GM23338 (cell line): ENCODE measurements at regions not wholly inside any gene's neighbourhood (a gene's known extent, or its start where the extent isn't known, plus 50 kb on each side); places are given as distances from the start of the nearest gene placed in this dataset.

Source experiments
- ATAC-seq: fragments of 200-7000 bp; cut with Tn5 transposase; 3 replicates; pipeline ENCODE4 v1.9.1; 2020
- DNase-seq: peaks from one replicate; pipeline ENCODE4 v3.0.0-alpha.2; 2015; ENCODE audit warnings: low spot score
- H2AFZ ChIP-seq: fragments of 200-600 bp; sonication (generic); 2 replicates; pipeline ENCODE4 v1.8.0; 2016; ENCODE audit warnings: antibody characterized with exemption, mild to moderate bottlenecking, moderate library complexity
- H3F3A ChIP-seq: fragments of 200-600 bp; sonication (generic); replicated peaks from 2 replicates; pipeline ENCODE4 v1.8.0; 2017; ENCODE audit warnings: antibody characterized with exemption, mixed run types, low read depth
- H3K27ac ChIP-seq: fragments of 200-600 bp; sonication (generic); 2 replicates; pipeline ENCODE4 v1.6.1; 2016; ENCODE audit warnings: low read depth
- H3K27me3 ChIP-seq: fragments of 200-600 bp; sonication (generic); 2 replicates; pipeline ENCODE4 v1.8.0; 2016; ENCODE audit warnings: mild to moderate bottlenecking, mixed run types, moderate library complexity; ENCODE audit not compliant: insufficient read depth
- H3K36me3 ChIP-seq: fragments of 200-600 bp; sonication (generic); 2 replicates; pipeline ENCODE4 v1.8.0; 2016; ENCODE audit warnings: mild to moderate bottlenecking; ENCODE audit not compliant: insufficient read depth
- H3K4me1 ChIP-seq: fragments of 200-600 bp; sonication (generic); 2 replicates; pipeline ENCODE4 v1.8.0; 2016; ENCODE audit warnings: mild to moderate bottlenecking, moderate library complexity; ENCODE audit not compliant: insufficient read depth
- H3K4me2 ChIP-seq: fragments of 200-600 bp; sonication (generic); 2 replicates; pipeline ENCODE4 v1.7.1; 2017; ENCODE audit warnings: mixed run types
- H3K4me3 ChIP-seq: fragments of 200-600 bp; sonication (generic); 2 replicates; pipeline ENCODE4 v1.6.1; 2016; ENCODE audit warnings: mixed run types
- H3K79me2 ChIP-seq: fragments of 200-600 bp; sonication (generic); replicated peaks from 2 replicates; pipeline ENCODE4 v1.8.0; 2017; ENCODE audit warnings: mild to moderate bottlenecking; ENCODE audit not compliant: insufficient read depth
- H3K9me2 ChIP-seq: fragments of 200-600 bp; sonication (generic); 2 replicates; pipeline ENCODE4 v1.8.0; 2017; ENCODE audit not compliant: insufficient read depth
- H4K20me1 ChIP-seq: fragments of 200-600 bp; sonication (generic); replicated peaks from 2 replicates; pipeline ENCODE4 v1.8.0; 2017; ENCODE audit warnings: mild to moderate bottlenecking; ENCODE audit not compliant: insufficient read depth
- H3K27ac Mint-ChIP-seq: 2 replicates; pipeline ENCODE4 v1.8.0; 2020; ENCODE audit warnings: inconsistent platforms, mild to moderate bottlenecking, moderate library complexity, mixed read lengths
- H3K27me3 Mint-ChIP-seq: 3 replicates; pipeline ENCODE4 v1.8.0; 2022; ENCODE audit warnings: low read depth, mild to moderate bottlenecking, moderate library complexity, mixed read lengths, inconsistent platforms; ENCODE audit not compliant: insufficient read depth, poor library complexity
- H3K36me3 Mint-ChIP-seq: 3 replicates; pipeline ENCODE4 v1.8.0; 2021; ENCODE audit warnings: low read depth, mild to moderate bottlenecking, inconsistent platforms, moderate library complexity, mixed read lengths
- H3K4me1 Mint-ChIP-seq: 3 replicates; pipeline ENCODE4 v1.8.0; 2020; ENCODE audit warnings: mild to moderate bottlenecking, inconsistent platforms, mixed read lengths
- H3K4me3 Mint-ChIP-seq: 3 replicates; pipeline ENCODE4 v1.8.0; 2021; ENCODE audit warnings: moderate library complexity, mild to moderate bottlenecking, inconsistent platforms, mixed read lengths
- H3K9me3 Mint-ChIP-seq: 3 replicates; pipeline ENCODE4 v1.8.0; 2020; ENCODE audit warnings: moderate library complexity, mild to moderate bottlenecking, inconsistent platforms, mixed read lengths
- CREB1 ChIP-seq: fragments of 250-450 bp; sonication (Bioruptor Pico); IDR thresholded peaks from 2 replicates; pipeline ENCODE4 v1.5.0; 2020; ENCODE audit warnings: low read depth, mild to moderate bottlenecking, moderate library complexity
- EZH2 ChIP-seq: fragments of 200-600 bp; sonication (generic); IDR thresholded peaks from one replicate; pipeline ENCODE4 v1.8.0; 2017; ENCODE audit warnings: antibody characterized with exemption, mild to moderate bottlenecking, low read depth; ENCODE audit not compliant: unreplicated experiment
- EZH2phosphoT487 ChIP-seq: fragments of 200-600 bp; sonication (generic); IDR thresholded peaks from one replicate; pipeline ENCODE4 v1.8.1; 2018; ENCODE audit warnings: antibody characterized with exemption; ENCODE audit not compliant: unreplicated experiment
- JUNB ChIP-seq: IDR thresholded peaks from one replicate; pipeline ENCODE4 v1.6.1; 2016; ENCODE audit warnings: antibody characterized with exemption; ENCODE audit not compliant: unreplicated experiment
- NANOG ChIP-seq: IDR thresholded peaks from 2 replicates; pipeline ENCODE4 v1.6.1; 2016; ENCODE audit warnings: antibody characterized with exemption, borderline replicate concordance
- POLR2AphosphoS5 ChIP-seq: IDR thresholded peaks from 2 replicates; pipeline ENCODE4 v1.6.1; 2016; ENCODE audit warnings: antibody characterized with exemption, low read depth
- STAT1 ChIP-seq: IDR thresholded peaks from one replicate; pipeline ENCODE4 v1.6.1; 2016; ENCODE audit warnings: antibody characterized with exemption; ENCODE audit not compliant: unreplicated experiment
- ZNF114 ChIP-seq: fragments of 250-450 bp; sonication (Bioruptor Pico); IDR thresholded peaks from 2 replicates; pipeline ENCODE4 v1.5.0; 2020; ENCODE audit warnings: mild to moderate bottlenecking, moderate library complexity
- ZNF331 ChIP-seq: fragments of 250-450 bp; sonication (Bioruptor Pico); IDR thresholded peaks from 2 replicates; pipeline ENCODE4 v1.5.0; 2020; ENCODE audit warnings: low read depth, mild to moderate bottlenecking, moderate library complexity
- TF ChIP-seq, protein P1 (sequence below): fragments of 250-450 bp; sonication (Bioruptor Pico); IDR thresholded peaks from 2 replicates; pipeline ENCODE4 v1.5.0; 2020; ENCODE audit warnings: mild to moderate bottlenecking, moderate library complexity
- TF ChIP-seq, protein P2 (sequence below), 2 experiments: fragments of 200-600 bp in 1 of 2; sonication (generic) in 1 of 2; conservative IDR thresholded peaks; 2 replicates each; pipeline versions ENCODE4 v1.5.1 to v1.6.1; 2016 to 2017; ENCODE audit warnings: antibody characterized with exemption in 2 of 2, low read depth in 2 of 2, mild to moderate bottlenecking in 2 of 2, moderate library complexity in 1 of 2
- TF ChIP-seq, protein P3 (sequence below): IDR thresholded peaks from one replicate; pipeline ENCODE4 v1.6.1; 2018; ENCODE audit warnings: antibody characterized with exemption; ENCODE audit not compliant: unreplicated experiment
- TF ChIP-seq, protein P4 (sequence below): IDR thresholded peaks from 2 replicates; pipeline ENCODE4 v1.6.1; 2016; ENCODE audit warnings: antibody characterized with exemption

DNA sequence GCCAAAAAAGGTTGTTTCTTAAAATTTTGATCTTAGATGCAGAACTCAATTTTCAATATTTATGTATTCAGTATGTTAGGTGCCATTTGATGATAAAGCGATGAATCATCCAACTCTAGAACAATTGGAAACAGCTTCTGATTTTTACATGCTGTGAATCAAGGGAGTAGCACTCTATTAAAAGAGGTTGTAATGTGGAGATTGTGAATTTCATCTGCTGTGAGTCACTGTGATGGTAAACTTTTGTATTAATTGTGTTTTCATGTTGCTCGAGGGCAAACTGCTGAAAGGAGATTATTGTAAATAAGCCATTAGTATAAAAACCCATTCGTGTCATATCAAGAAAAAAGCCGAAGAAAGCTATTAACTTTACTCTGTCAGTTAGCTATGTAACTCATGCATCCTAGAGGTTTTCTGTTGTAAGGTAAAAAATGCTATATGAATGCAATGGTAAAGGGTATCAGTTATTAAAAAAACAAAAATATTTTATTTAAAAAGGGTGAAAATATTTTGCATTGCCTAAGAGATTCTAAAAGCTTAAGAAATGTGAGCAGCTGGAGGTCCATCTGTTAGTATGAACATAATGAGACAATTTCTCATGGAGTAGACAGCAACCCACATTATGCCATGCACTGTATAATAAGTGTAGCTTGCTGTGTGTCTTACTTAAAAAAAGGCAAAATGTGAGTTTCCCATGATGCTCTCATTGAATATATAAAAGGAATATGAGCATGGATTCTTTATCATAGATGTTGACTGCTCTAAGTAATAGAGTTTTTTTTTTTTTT lies 511.0 kb upstream of the PCDH15 start:
- Histone ChIP-seq H3K79me2 (no peaks in the 10 kb centered on the region), H3K4me1 (no peaks in the 10 kb centered on the region), H3K4me3 (no peak overlapping the region), H3K36me3 (no peaks in the 10 kb centered on the region), H3F3A (no peaks in the 10 kb centered on the region), H3K4me2 (no peak overlapping the region), H3K27me3 (no peaks in the 10 kb centered on the region), H2AFZ (no peak overlapping the region), H3K9me2 (no peaks in the 10 kb centered on the region), H3K27ac (no peak overlapping the region), H4K20me1 (no peaks in the 10 kb centered on the region)
- DNase-seq (no peak), ATAC-seq (no peak)
- no peak overlapping the region for H3K4me3 Mint-ChIP-seq
- TF ChIP-seq ZNF331 (CRISPR knock-in tag) (no peak), EZH2phosphoT487 (no peak), ZNF114 (CRISPR knock-in tag) (no peak), EZH2 (no peak), POLR2AphosphoS5 (no peak), CREB1 (no peak), JUNB (no peak), STAT1 (no peak), NANOG (no peak)
- TF ChIP-seq, protein P1, sequence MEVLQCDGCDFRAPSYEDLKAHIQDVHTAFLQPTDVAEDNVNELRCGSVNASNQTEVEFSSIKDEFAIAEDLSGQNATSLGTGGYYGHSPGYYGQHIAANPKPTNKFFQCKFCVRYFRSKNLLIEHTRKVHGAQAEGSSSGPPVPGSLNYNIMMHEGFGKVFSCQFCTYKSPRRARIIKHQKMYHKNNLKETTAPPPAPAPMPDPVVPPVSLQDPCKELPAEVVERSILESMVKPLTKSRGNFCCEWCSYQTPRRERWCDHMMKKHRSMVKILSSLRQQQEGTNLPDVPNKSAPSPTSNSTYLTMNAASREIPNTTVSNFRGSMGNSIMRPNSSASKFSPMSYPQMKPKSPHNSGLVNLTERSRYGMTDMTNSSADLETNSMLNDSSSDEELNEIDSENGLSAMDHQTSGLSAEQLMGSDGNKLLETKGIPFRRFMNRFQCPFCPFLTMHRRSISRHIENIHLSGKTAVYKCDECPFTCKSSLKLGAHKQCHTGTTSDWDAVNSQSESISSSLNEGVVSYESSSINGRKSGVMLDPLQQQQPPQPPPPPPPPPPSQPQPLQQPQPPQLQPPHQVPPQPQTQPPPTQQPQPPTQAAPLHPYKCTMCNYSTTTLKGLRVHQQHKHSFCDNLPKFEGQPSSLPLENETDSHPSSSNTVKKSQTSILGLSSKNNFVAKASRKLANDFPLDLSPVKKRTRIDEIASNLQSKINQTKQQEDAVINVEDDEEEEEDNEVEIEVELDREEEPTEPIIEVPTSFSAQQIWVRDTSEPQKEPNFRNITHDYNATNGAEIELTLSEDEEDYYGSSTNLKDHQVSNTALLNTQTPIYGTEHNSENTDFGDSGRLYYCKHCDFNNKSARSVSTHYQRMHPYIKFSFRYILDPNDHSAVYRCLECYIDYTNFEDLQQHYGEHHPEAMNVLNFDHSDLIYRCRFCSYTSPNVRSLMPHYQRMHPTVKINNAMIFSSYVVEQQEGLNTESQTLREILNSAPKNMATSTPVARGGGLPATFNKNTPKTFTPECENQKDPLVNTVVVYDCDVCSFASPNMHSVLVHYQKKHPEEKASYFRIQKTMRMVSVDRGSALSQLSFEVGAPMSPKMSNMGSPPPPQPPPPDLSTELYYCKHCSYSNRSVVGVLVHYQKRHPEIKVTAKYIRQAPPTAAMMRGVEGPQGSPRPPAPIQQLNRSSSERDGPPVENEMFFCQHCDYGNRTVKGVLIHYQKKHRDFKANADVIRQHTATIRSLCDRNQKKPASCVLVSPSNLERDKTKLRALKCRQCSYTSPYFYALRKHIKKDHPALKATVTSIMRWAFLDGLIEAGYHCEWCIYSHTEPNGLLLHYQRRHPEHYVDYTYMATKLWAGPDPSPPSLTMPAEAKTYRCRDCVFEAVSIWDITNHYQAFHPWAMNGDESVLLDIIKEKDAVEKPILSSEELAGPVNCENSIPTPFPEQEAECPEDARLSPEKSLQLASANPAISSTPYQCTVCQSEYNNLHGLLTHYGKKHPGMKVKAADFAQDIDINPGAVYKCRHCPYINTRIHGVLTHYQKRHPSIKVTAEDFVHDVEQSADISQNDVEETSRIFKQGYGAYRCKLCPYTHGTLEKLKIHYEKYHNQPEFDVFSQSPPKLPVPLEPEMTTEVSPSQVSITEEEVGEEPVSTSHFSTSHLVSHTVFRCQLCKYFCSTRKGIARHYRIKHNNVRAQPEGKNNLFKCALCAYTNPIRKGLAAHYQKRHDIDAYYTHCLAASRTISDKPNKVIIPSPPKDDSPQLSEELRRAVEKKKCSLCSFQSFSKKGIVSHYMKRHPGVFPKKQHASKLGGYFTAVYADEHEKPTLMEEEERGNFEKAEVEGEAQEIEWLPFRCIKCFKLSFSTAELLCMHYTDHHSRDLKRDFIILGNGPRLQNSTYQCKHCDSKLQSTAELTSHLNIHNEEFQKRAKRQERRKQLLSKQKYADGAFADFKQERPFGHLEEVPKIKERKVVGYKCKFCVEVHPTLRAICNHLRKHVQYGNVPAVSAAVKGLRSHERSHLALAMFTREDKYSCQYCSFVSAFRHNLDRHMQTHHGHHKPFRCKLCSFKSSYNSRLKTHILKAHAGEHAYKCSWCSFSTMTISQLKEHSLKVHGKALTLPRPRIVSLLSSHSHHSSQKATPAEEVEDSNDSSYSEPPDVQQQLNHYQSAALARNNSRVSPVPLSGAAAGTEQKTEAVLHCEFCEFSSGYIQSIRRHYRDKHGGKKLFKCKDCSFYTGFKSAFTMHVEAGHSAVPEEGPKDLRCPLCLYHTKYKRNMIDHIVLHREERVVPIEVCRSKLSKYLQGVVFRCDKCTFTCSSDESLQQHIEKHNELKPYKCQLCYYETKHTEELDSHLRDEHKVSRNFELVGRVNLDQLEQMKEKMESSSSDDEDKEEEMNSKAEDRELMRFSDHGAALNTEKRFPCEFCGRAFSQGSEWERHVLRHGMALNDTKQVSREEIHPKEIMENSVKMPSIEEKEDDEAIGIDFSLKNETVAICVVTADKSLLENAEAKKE, result no peak
- TF ChIP-seq, protein P2, sequence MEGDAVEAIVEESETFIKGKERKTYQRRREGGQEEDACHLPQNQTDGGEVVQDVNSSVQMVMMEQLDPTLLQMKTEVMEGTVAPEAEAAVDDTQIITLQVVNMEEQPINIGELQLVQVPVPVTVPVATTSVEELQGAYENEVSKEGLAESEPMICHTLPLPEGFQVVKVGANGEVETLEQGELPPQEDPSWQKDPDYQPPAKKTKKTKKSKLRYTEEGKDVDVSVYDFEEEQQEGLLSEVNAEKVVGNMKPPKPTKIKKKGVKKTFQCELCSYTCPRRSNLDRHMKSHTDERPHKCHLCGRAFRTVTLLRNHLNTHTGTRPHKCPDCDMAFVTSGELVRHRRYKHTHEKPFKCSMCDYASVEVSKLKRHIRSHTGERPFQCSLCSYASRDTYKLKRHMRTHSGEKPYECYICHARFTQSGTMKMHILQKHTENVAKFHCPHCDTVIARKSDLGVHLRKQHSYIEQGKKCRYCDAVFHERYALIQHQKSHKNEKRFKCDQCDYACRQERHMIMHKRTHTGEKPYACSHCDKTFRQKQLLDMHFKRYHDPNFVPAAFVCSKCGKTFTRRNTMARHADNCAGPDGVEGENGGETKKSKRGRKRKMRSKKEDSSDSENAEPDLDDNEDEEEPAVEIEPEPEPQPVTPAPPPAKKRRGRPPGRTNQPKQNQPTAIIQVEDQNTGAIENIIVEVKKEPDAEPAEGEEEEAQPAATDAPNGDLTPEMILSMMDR (conservative IDR thresholded peaks at IDR 0.05; ENCODE audit: low read depth in 2 of 2), result no peak
- TF ChIP-seq, protein P3, sequence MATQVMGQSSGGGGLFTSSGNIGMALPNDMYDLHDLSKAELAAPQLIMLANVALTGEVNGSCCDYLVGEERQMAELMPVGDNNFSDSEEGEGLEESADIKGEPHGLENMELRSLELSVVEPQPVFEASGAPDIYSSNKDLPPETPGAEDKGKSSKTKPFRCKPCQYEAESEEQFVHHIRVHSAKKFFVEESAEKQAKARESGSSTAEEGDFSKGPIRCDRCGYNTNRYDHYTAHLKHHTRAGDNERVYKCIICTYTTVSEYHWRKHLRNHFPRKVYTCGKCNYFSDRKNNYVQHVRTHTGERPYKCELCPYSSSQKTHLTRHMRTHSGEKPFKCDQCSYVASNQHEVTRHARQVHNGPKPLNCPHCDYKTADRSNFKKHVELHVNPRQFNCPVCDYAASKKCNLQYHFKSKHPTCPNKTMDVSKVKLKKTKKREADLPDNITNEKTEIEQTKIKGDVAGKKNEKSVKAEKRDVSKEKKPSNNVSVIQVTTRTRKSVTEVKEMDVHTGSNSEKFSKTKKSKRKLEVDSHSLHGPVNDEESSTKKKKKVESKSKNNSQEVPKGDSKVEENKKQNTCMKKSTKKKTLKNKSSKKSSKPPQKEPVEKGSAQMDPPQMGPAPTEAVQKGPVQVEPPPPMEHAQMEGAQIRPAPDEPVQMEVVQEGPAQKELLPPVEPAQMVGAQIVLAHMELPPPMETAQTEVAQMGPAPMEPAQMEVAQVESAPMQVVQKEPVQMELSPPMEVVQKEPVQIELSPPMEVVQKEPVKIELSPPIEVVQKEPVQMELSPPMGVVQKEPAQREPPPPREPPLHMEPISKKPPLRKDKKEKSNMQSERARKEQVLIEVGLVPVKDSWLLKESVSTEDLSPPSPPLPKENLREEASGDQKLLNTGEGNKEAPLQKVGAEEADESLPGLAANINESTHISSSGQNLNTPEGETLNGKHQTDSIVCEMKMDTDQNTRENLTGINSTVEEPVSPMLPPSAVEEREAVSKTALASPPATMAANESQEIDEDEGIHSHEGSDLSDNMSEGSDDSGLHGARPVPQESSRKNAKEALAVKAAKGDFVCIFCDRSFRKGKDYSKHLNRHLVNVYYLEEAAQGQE, result no peak
- TF ChIP-seq, protein P4, sequence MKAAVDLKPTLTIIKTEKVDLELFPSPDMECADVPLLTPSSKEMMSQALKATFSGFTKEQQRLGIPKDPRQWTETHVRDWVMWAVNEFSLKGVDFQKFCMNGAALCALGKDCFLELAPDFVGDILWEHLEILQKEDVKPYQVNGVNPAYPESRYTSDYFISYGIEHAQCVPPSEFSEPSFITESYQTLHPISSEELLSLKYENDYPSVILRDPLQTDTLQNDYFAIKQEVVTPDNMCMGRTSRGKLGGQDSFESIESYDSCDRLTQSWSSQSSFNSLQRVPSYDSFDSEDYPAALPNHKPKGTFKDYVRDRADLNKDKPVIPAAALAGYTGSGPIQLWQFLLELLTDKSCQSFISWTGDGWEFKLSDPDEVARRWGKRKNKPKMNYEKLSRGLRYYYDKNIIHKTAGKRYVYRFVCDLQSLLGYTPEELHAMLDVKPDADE, result no peak
- H3K4me1 Mint-ChIP-seq, result no peaks in the 10 kb centered on the region
- no peaks in the 10 kb centered on the region for H3K27me3 Mint-ChIP-seq
- no peak overlapping the region for H3K27ac Mint-ChIP-seq
- H3K36me3 Mint-ChIP-seq, result no peaks in the 10 kb centered on the region
- H3K9me3 Mint-ChIP-seq, result no peaks in the 10 kb centered on the region
